HepG2 (cell line): ENCODE measurements at regions not wholly inside any gene's neighbourhood (a gene's known extent, or its start where the extent isn't known, plus 50 kb on each side); places are given as distances from the start of the nearest gene placed in this dataset.

ENCODE experiments used
- ATAC-seq: fragments of 200-7000 bp; cut with Tn5 transposase; 3 replicates; pipeline ENCODE4 v1.9.1; 2020; ENCODE audit warnings: mild to moderate bottlenecking, moderate library complexity
- BruUV-seq: library from RNA; stranded (reverse); fragments of 400-500 nt; replicated peaks from 2 replicates; lab custom pipeline; 2021; lab: Mats Ljungman, UMichigan
- CTCF ChIA-PET: fragments of 300-600 bp; formaldehyde crosslinking; extraction: SDS; loops from one replicate; lab custom pipeline; 2021; ENCODE audit warnings: low total read pairs, inconsistent platforms, low intra/inter-chr PET ratio; lab: Yijun Ruan, JAX
- POLR2A ChIA-PET: fragments of 350-600 bp; sonication (Branson Sonifier 250); formaldehyde crosslinking; loops from one replicate; lab custom pipeline; 2020; ENCODE audit warnings: antibody characterized with exemption, inconsistent platforms; lab: Yijun Ruan, JAX
- DNase-seq: peaks from one replicate; pipeline ENCODE4 v3.0.0-alpha.2; 2015; ENCODE audit warnings: low spot score
- FAIRE-seq: peaks from 3 replicates; lab custom pipeline; 2011; peaks lifted over from hg19 to GRCh38; lab: Jason Lieb, UNC
- H2AFZ ChIP-seq: one replicate; pipeline ENCODE4 v1.6.1; 2011; ENCODE audit warnings: low read length, inconsistent platforms
- H3K27ac ChIP-seq: fragments of 300-600 bp; 3 replicates; pipeline ENCODE4 v1.8.0; 2011; ENCODE audit warnings: mixed run types, mild to moderate bottlenecking, mixed read lengths, low read length, inconsistent platforms; ENCODE audit not compliant: insufficient read depth; ENCODE audit errors: extremely low read length
- H3K27me3 ChIP-seq, 2 experiments: fragments of 200-600 bp in 1 of 2; 2 replicates in 1 of 2; 3 replicates in 1 of 2; pipeline versions ENCODE4 v1.6.0 to v1.8.0; 2011; ENCODE audit warnings: low read length in 2 of 2, mild to moderate bottlenecking in 2 of 2, moderate library complexity in 2 of 2, inconsistent platforms in 1 of 2; ENCODE audit not compliant: insufficient read depth in 2 of 2, control insufficient read depth in 1 of 2
- H3K36me3 ChIP-seq, 2 experiments: fragments of 200-600 bp in 1 of 2; replicated peaks in 1 of 2; 2 replicates in 1 of 2; 3 replicates in 1 of 2; pipeline versions ENCODE4 v1.5.1 to v1.8.0; 2011; ENCODE audit warnings: low read length in 2 of 2, inconsistent platforms in 1 of 2; ENCODE audit not compliant: insufficient read depth in 2 of 2, control insufficient read depth in 1 of 2
- H3K4me1 ChIP-seq: 2 replicates; pipeline ENCODE4 v1.5.1; 2012; ENCODE audit warnings: low read length, inconsistent platforms; ENCODE audit not compliant: insufficient read depth
- H3K4me2 ChIP-seq: 2 replicates; pipeline ENCODE4 v1.6.0; 2011; ENCODE audit warnings: low read depth, low read length, inconsistent platforms
- H3K4me3 ChIP-seq, 3 experiments: fragments of 200-600 bp in 1 of 3; sonication (generic), shearing (Covaris generic) in 1 of 3; replicated peaks in 1 of 3; 2 replicates each; pipeline ENCODE4 v1.5.1; 2011 to 2016; ENCODE audit warnings: low read length in 3 of 3, inconsistent platforms in 2 of 3, low read depth in 2 of 3, mild to moderate bottlenecking in 2 of 3, control low read depth in 1 of 3, mixed read lengths in 1 of 3; ENCODE audit not compliant: insufficient read depth in 1 of 3
- H3K79me2 ChIP-seq: one replicate; pipeline ENCODE4 v1.6.1; 2011; ENCODE audit warnings: low read length, inconsistent platforms; ENCODE audit not compliant: insufficient read depth
- H3K9ac ChIP-seq: 2 replicates; pipeline ENCODE4 v1.6.0; 2011; ENCODE audit warnings: mild to moderate bottlenecking, low read depth, low read length, inconsistent platforms; ENCODE audit not compliant: insufficient read depth
- H3K9me3 ChIP-seq: 2 replicates; pipeline ENCODE4 v1.5.1; 2012; ENCODE audit warnings: mild to moderate bottlenecking, low read length
- H4K20me1 ChIP-seq: 2 replicates; pipeline ENCODE4 v1.6.0; 2011; ENCODE audit warnings: inconsistent platforms, mild to moderate bottlenecking, low read length, moderate library complexity; ENCODE audit not compliant: insufficient read depth
- AGO2 ChIP-seq: fragments of 200-400 bp; formaldehyde crosslinking; optimal IDR thresholded peaks from 2 replicates; pipeline ENCODE3; 2017; ENCODE audit warnings: mild to moderate bottlenecking, low read depth, low read length, moderate library complexity
- DMAP1 ChIP-seq: IDR thresholded peaks from 2 replicates; pipeline ENCODE4 v1.6.1; 2016
- PAWR ChIP-seq: sonication (generic); formaldehyde crosslinking; IDR thresholded peaks from 2 replicates; pipeline ENCODE4 v1.4.0; 2020; ENCODE audit warnings: missing genetic modification reagents, mild to moderate bottlenecking, borderline replicate concordance
- PHB2 ChIP-seq: fragments of 450-650 bp; IDR thresholded peaks from 2 replicates; pipeline ENCODE4 v1.6.1; 2018; ENCODE audit not compliant: partially characterized antibody
- ZNF263 ChIP-seq: sonication (generic); formaldehyde crosslinking; IDR thresholded peaks from 2 replicates; pipeline ENCODE4 v1.4.0; 2020; ENCODE audit warnings: missing genetic modification reagents
- WGBS: methylation state at CpG from one replicate; pipeline ENCODE4 v1.1.6; 2017; ENCODE audit warnings: low lambda C conversion rate; 5-methylcytosine and 5-hydroxymethylcytosine counted together
- in situ Hi-C: cut with HindIII; loops from 2 replicates; pipeline ENCODE4 v1.10.0; 2017; ENCODE audit warnings: low pct_unique_long_range_greater_than_20kb; ENCODE audit not compliant: extremely low pct_ligation_motif_present
- intact Hi-C: fragments of 100-400 bp; cut with micrococcal nuclease; formaldehyde crosslinking; loops from one replicate; pipeline ENCODE4 v1.10.0; 2022; ENCODE audit not compliant: unreplicated experiment
- TF ChIP-seq, protein P1 (sequence below): sonication (generic); formaldehyde crosslinking; IDR thresholded peaks from 2 replicates; pipeline ENCODE4 v1.4.0; 2020; ENCODE audit warnings: missing genetic modification reagents
- TF ChIP-seq, protein P2 (sequence below): sonication (generic); formaldehyde crosslinking; conservative IDR thresholded peaks from 2 replicates; pipeline ENCODE4 v1.4.0; 2020; ENCODE audit warnings: missing genetic modification reagents
- TF ChIP-seq, protein P3 (sequence below): sonication (generic); formaldehyde crosslinking; IDR thresholded peaks from 2 replicates; pipeline ENCODE4 v1.4.0; 2020; ENCODE audit warnings: mild to moderate bottlenecking, missing genetic modification reagents

DNA sequence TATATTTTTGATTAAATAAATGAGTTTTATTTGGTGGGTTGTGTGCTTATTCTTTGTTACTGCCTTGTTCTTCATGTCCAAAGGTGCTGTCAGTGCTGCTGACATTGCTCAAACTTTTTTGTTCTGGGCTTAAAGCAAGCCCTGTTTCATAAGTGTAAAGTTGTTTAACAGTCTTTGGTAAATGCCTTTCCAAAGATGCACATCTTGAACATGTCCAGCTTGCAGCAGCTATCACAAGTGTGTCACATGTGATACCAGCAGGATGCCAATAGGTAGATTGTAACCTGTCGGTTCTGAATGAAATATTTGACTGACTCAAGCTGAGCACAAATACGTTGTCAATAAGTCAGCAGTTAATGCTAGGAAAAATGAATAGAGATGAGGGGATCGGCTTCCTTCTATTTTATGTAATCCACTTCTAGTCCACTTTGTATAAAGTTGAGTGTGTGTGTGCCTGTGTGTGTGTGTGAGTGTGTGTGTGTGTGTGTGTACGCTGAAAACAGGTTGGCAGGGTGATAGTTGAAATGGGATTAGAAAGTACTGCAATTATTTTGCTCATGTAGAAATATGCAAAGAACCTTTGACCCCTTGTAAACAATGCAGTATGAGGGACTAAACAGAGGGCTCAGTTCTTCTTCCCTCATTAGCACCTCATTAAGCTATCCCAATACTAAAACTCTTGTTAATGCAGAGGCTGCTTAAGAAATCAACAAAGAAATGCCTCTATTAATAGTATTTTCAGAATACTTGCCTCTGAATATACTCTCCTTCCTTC, 986.5 kb downstream of the TUSC7 start:
- Histone ChIP-seq H2AFZ (no peak overlapping the region), H3K4me2 (no peak overlapping the region), H3K27ac (no peak overlapping the region), H3K9ac (no peak overlapping the region), H3K9me3 (no peaks in the 10 kb centered on the region), H3K79me2 (no peaks in the 10 kb centered on the region), H3K36me3 (no peaks in the 10 kb centered on the region), H3K27me3 (no peaks in the 10 kb centered on the region), H3K4me1 (no peaks in the 10 kb centered on the region), H4K20me1 (no peaks in the 10 kb centered on the region), H3K4me3 (no peak overlapping the region)
- no peak for DNase-seq
- CTCF ChIA-PET, result no interaction called here
- intact Hi-C loops (no loop called here), in situ Hi-C loops (no loop called here)
- no peak for ATAC-seq
- WGBS, result 2% methylated on average over 4 of the region's 4 CpGs
- POLR2A ChIA-PET, result no interaction called here
- TF ChIP-seq, protein P1, sequence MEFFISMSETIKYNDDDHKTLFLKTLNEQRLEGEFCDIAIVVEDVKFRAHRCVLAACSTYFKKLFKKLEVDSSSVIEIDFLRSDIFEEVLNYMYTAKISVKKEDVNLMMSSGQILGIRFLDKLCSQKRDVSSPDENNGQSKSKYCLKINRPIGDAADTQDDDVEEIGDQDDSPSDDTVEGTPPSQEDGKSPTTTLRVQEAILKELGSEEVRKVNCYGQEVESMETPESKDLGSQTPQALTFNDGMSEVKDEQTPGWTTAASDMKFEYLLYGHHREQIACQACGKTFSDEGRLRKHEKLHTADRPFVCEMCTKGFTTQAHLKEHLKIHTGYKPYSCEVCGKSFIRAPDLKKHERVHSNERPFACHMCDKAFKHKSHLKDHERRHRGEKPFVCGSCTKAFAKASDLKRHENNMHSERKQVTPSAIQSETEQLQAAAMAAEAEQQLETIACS (CRISPR knock-in tag), result no peak
- no peak for TF ChIP-seq AGO2
- TF ChIP-seq, protein P2, sequence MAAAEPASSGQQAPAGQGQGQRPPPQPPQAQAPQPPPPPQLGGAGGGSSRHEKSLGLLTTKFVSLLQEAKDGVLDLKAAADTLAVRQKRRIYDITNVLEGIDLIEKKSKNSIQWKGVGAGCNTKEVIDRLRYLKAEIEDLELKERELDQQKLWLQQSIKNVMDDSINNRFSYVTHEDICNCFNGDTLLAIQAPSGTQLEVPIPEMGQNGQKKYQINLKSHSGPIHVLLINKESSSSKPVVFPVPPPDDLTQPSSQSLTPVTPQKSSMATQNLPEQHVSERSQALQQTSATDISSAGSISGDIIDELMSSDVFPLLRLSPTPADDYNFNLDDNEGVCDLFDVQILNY, result no peak
- TF ChIP-seq ZNF263 (CRISPR knock-in tag), result no peak
- no peak for TF ChIP-seq DMAP1
- no peak for TF ChIP-seq PHB2
- TF ChIP-seq, protein P3, sequence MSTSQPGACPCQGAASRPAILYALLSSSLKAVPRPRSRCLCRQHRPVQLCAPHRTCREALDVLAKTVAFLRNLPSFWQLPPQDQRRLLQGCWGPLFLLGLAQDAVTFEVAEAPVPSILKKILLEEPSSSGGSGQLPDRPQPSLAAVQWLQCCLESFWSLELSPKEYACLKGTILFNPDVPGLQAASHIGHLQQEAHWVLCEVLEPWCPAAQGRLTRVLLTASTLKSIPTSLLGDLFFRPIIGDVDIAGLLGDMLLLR (CRISPR knock-in tag), result no peak
- TF ChIP-seq PAWR (CRISPR knock-in tag), result no peak
- BruUV-seq, result no TSS peak
- FAIRE-seq, result no peak
